GM21447 (cell line): ENCODE measurements at regions not wholly inside any gene's neighbourhood (a gene's known extent, or its start where the extent isn't known, plus 50 kb on each side); places are given as distances from the start of the nearest gene placed in this dataset.
"Not testable (repeated sequence)": the region's sequence is repeated elsewhere in the genome, so short reads cannot be mapped to it uniquely, and the experiment has no call there.

Experiments
- ATAC-seq: cut with Tn5 transposase; IDR thresholded peaks from one replicate; pipeline ENCODE4 v1.9.1; 2021; ENCODE audit not compliant: unreplicated experiment

- ATAC-seq: peak; percentile 97
Observed at GRCh38 chr1:113185463-113186104, 112.6 kb downstream of the LRIG2 start.

GRCh38 chr1:113190078-113190477 is 117.1 kb downstream of the LRIG2 start:
- ATAC-seq: no peak

- ATAC-seq: no peak
Observed at GRCh38 chr1:113190930-113191329, 117.9 kb downstream of the LRIG2 start.

GRCh38 chr1:113191579-113192076 is 118.6 kb downstream of the LRIG2 start:
- ATAC-seq: peak; percentile 65

- peak; percentile 36 for ATAC-seq
Observed at GRCh38 chr1:113192242-113192641, 119.2 kb downstream of the LRIG2 start.

- ATAC-seq: no peak
Observed at GRCh38 chr1:113192980-113193379, 120.0 kb downstream of the LRIG2 start.

GRCh38 chr1:113194846-113195830 is 122.1 kb downstream of the LRIG2 start:
- no peak for ATAC-seq

- ATAC-seq: no peak
Observed at GRCh38 chr1:113197719-113198330, 124.8 kb downstream of the LRIG2 start.

GRCh38 chr1:113198806-113199205 is 125.8 kb downstream of the LRIG2 start:
- ATAC-seq: no peak

- no peak for ATAC-seq
Observed at GRCh38 chr1:113199760-113200455, 126.9 kb downstream of the LRIG2 start.

- no peak for ATAC-seq
Observed at GRCh38 chr1:113201560-113201959, 128.6 kb downstream of the LRIG2 start.

- ATAC-seq: no peak
Observed at GRCh38 chr1:113205980-113206766, 133.2 kb downstream of the LRIG2 start.

GRCh38 chr1:113207019-113207418 is 134.0 kb downstream of the LRIG2 start:
- no peak for ATAC-seq

- ATAC-seq: no peak
Observed at GRCh38 chr1:113207457-113207856, 134.5 kb downstream of the LRIG2 start.

- not testable (repeated sequence) for ATAC-seq
Observed at GRCh38 chr1:113208425-113208824, 135.4 kb downstream of the LRIG2 start.

GRCh38 chr1:113210248-113210647 is 137.2 kb downstream of the LRIG2 start:
- ATAC-seq: no peak

GRCh38 chr1:113211467-113211866 is 138.5 kb downstream of the LRIG2 start:
- no peak for ATAC-seq

GRCh38 chr1:113215015-113215414 is 142.0 kb downstream of the LRIG2 start:
- ATAC-seq: no peak

GRCh38 chr1:113216664-113217063 is 143.7 kb downstream of the LRIG2 start:
- ATAC-seq: no peak
